ENCODE measurements at regions not wholly inside any gene's neighbourhood (a gene's known extent, or its start where the extent isn't known, plus 50 kb on each side); places are given as distances from the start of the nearest gene placed in this dataset.

- CTCF ChIA-PET: no interaction called here
- no peaks in the 10 kb centered on the region for H3K36me3 Mint-ChIP-seq (ENCODE audit: insufficient read depth, unreplicated experiment)
These were observed 814.5 kb downstream of the MTRR start for GRCh38 chr5:8683496-8683895.

GRCh38 chr5:8685704-8686103, 816.8 kb downstream of the MTRR start:
- peak in 1 of 2 experiments; percentile 10 for DNase-seq
- ChIA-PET CTCF (no interaction called here), POLR2A (no interaction called here)
- Histone ChIP-seq H3K4me3 (ENCODE audit: low read depth, low read length) (no peak overlapping the region), H3K36me3 (ENCODE audit: control insufficient read depth, insufficient read depth, low read length) (no peaks in the 10 kb centered on the region), H3K9me3 (no peaks in the 10 kb centered on the region), H3K4me1 (no peaks in the 10 kb centered on the region), H3K27me3 (replicated peaks; ENCODE audit: control insufficient read depth, insufficient read depth, low read length) (no peaks in the 10 kb centered on the region)
- TF ChIP-seq CTCF (IDR thresholded peaks at IDR 0.05; ENCODE audit: insufficient read depth in 1 of 2, low read depth in 1 of 2, low read length in 1 of 2, severe bottlenecking in 1 of 2, unreplicated experiment in 1 of 2): no peak
- Mint-ChIP-seq H3K36me3 (ENCODE audit: insufficient read depth, unreplicated experiment) (no peaks in the 10 kb centered on the region), H3K4me3 (ENCODE audit: unreplicated experiment) (no peak overlapping the region), H3K27ac (ENCODE audit: unreplicated experiment) (no peak overlapping the region), H3K9me3 (ENCODE audit: unreplicated experiment) (no peaks in the 10 kb centered on the region), H3K4me1 (ENCODE audit: low read depth, unreplicated experiment) (no peaks in the 10 kb centered on the region), H3K27me3 (ENCODE audit: insufficient read depth, unreplicated experiment) (peaks cover 6% of the 10 kb centered on the region)
- intact Hi-C loops (cut with micrococcal nuclease; ENCODE audit: unreplicated experiment): no loop called here
- no TSS peak for BruUV-seq (replicated peaks)

More at GRCh38 chr5:8683496-8683895, 814.5 kb downstream of the MTRR start:
- H3K27me3 Mint-ChIP-seq (ENCODE audit: insufficient read depth, unreplicated experiment): peaks cover 4% of the 10 kb centered on the region
- H3K9me3 Mint-ChIP-seq (ENCODE audit: unreplicated experiment): no peaks in the 10 kb centered on the region
- no peak overlapping the region for H3K4me3 Mint-ChIP-seq (ENCODE audit: unreplicated experiment)
- intact Hi-C loops (cut with micrococcal nuclease; ENCODE audit: unreplicated experiment): no loop called here
- no peak for DNase-seq
- no peak for TF ChIP-seq CTCF (IDR thresholded peaks at IDR 0.05; ENCODE audit: insufficient read depth in 1 of 2, low read depth in 1 of 2, low read length in 1 of 2, severe bottlenecking in 1 of 2, unreplicated experiment in 1 of 2)
- H3K36me3 ChIP-seq (ENCODE audit: control insufficient read depth, insufficient read depth, low read length): no peaks in the 10 kb centered on the region
- H3K4me3 ChIP-seq (ENCODE audit: low read depth, low read length): no peak overlapping the region
- H3K4me1 Mint-ChIP-seq (ENCODE audit: low read depth, unreplicated experiment): no peaks in the 10 kb centered on the region
- H3K27me3 ChIP-seq (replicated peaks; ENCODE audit: control insufficient read depth, insufficient read depth, low read length): no peaks in the 10 kb centered on the region
- no peak overlapping the region for H3K27ac Mint-ChIP-seq (ENCODE audit: unreplicated experiment)
- H3K9me3 ChIP-seq: 0 out of 2 replicates have a peak, but pooled peaks cover 1% of the 10 kb centered on the region
- BruUV-seq (replicated peaks): no TSS peak
- H3K4me1 ChIP-seq: no peaks in the 10 kb centered on the region
- POLR2A ChIA-PET: interaction anchor here (0.6 kb wide), 1 partner anchor 158 kb away, joined by 3 read pairs; no protein-coding TSS in a partner anchor

GRCh38 chr5:8686707-8687106, 817.8 kb downstream of the MTRR start:
- Histone ChIP-seq H3K4me3 (ENCODE audit: low read depth, low read length) (no peak overlapping the region), H3K27me3 (replicated peaks; ENCODE audit: control insufficient read depth, insufficient read depth, low read length) (no peaks in the 10 kb centered on the region), H3K9me3 (no peaks in the 10 kb centered on the region), H3K36me3 (ENCODE audit: control insufficient read depth, insufficient read depth, low read length) (no peaks in the 10 kb centered on the region), H3K4me1 (no peaks in the 10 kb centered on the region)
- Mint-ChIP-seq H3K27ac (ENCODE audit: unreplicated experiment) (no peak overlapping the region), H3K27me3 (ENCODE audit: insufficient read depth, unreplicated experiment) (peaks cover 9% of the 10 kb centered on the region), H3K36me3 (ENCODE audit: insufficient read depth, unreplicated experiment) (no peaks in the 10 kb centered on the region), H3K9me3 (ENCODE audit: unreplicated experiment) (no peaks in the 10 kb centered on the region), H3K4me1 (ENCODE audit: low read depth, unreplicated experiment) (no peaks in the 10 kb centered on the region), H3K4me3 (ENCODE audit: unreplicated experiment) (no peak overlapping the region)
- intact Hi-C loops (cut with micrococcal nuclease; ENCODE audit: unreplicated experiment): no loop called here
- DNase-seq: no peak
- ChIA-PET CTCF (no interaction called here), POLR2A (no interaction called here)
- no peak for TF ChIP-seq CTCF (IDR thresholded peaks at IDR 0.05; ENCODE audit: insufficient read depth in 1 of 2, low read depth in 1 of 2, low read length in 1 of 2, severe bottlenecking in 1 of 2, unreplicated experiment in 1 of 2)
- BruUV-seq (replicated peaks): no TSS peak

All from Caco-2 (cell line).